HG02870 (cell line): ENCODE measurements at regions not wholly inside any gene's neighbourhood (a gene's known extent, or its start where the extent isn't known, plus 50 kb on each side); places are given as distances from the start of the nearest gene placed in this dataset.
A peak's percentile ranks its signal among the peaks of the same experiment; 100 is the strongest.

Experiments
- ATAC-seq: cut with Tn5 transposase; IDR thresholded peaks from one replicate; pipeline ENCODE4 v1.9.1; 2021; ENCODE audit warnings: mild to moderate bottlenecking, moderate library complexity; ENCODE audit not compliant: unreplicated experiment

- ATAC-seq: no peak
These were observed 67.6 kb downstream of the COX18 start for GRCh38 chr4:73001885-73002284.

GRCh38 chr4:72997409-72997808 is 72.1 kb downstream of the COX18 start:
- no peak for ATAC-seq

DNA sequence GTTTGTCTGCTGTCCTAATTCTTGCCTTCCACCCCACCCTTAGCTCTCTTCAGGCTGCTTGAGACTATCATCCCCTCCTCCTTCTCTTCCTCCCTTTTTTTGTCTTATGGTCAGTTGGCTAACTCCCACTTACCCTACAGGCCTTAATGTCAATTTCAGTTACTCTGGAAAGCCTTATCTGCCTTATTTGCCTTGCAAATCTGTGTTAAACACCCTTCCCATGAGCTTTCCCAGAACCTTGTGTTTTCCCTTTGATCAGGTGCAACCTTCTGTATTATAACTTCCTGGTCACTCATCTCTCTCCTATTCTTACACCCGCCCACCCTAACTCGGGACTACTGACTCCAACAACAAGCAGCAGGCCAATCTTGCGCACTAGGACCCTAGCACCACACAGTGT is 74.8 kb downstream of the COX18 start:
- ATAC-seq: no peak

GRCh38 chr4:72993876-72994275 is 75.6 kb downstream of the COX18 start:
- ATAC-seq: no peak

DNA sequence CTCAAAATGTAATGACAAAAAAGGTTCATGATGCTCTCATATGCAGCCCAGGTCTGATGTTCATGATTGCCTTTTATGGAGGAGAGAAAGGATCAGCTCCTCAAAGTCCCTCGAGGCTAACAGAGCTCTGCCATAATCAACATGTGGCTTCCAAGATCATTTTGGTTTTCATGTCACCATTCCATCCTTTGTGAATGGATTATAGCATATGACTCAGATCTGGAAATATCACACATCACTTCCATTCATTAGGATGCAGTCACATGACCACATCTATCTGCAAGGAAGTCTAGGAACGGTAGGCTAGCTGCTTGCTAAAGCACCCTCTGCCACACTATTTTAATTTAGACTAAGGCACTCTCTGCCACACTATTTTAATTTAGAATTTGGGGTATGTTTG is 77.6 kb downstream of the COX18 start:
- ATAC-seq: no peak

- no peak for ATAC-seq
These were observed 81.5 kb downstream of the COX18 start for GRCh38 chr4:72987741-72988729.

- ATAC-seq: peak; percentile 73
These were observed 85.2 kb downstream of the COX18 start for GRCh38 chr4:72984351-72984750.

GRCh38 chr4:72983709-72984108 is 85.8 kb downstream of the COX18 start:
- ATAC-seq: no peak

- no peak for ATAC-seq
These were observed 91.5 kb downstream of the COX18 start for GRCh38 chr4:72977936-72978485.

GRCh38 chr4:72975488-72975784 is 94.1 kb downstream of the COX18 start:
- no peak for ATAC-seq

DNA sequence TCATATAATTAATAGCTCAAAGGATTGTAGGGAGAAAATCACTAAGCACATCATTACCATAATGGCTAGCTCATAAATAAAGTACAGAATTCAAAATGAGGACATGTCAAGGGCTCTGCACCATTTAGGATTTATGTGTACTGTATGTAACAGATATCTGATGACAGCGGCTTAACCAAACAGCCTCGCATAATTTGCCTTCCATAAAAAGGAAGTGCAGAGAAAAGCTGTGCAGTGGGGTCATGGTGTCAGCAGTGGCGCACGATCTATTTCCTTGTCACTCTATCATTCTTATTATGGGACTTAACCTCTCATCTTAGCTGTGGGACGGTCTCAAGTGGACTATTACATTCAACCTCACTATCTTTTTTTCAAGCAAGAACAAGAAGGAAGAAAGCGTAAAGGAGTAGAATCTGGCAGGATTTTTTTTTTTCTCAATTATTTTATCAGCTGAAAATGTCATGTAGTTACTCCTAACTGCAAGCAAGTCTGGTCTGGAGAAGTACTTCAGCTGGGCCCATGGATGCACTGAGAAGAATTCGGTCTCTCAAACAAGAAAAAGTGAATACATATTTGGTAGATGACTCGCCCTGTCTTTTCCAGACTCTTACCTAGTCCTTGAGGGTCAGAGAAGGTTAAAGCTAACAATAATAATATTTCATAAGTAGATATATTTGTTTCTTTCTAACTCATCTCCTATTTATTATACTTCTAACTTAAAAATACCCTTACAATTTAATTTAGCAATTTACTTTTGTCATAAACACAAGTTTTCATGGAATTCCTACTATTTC is 94.6 kb downstream of the COX18 start:
- ATAC-seq: no peak

- ATAC-seq: no peak
These were observed 97.9 kb downstream of the COX18 start for GRCh38 chr4:72971572-72971971.

- ATAC-seq: no peak
These were observed 98.8 kb downstream of the COX18 start for GRCh38 chr4:72970756-72971155.

- ATAC-seq: no peak
These were observed 99.5 kb downstream of the COX18 start for GRCh38 chr4:72969976-72970375.

GRCh38 chr4:72966652-72967051 is 102.9 kb downstream of the COX18 start:
- peak; percentile 67 for ATAC-seq

DNA sequence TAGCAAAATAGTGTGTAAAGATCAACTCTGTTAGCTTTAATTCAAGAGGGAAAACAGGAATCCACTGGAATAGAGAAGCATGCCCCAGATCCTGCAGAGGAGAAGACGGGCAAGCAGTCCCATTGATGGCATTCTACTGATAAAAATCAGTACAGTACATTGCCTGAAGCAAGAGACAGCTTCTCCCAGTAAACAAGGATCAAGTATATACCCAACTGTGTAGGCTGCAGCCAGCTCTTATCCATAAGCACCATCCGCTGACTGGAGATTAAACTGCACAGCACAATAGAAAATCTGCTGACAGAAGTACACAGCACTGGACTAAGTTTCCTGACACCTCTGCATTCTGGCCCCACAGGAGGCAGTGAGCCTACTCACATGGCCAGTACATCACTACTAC is 110.1 kb downstream of the COX18 start:
- ATAC-seq: no peak

- no peak for ATAC-seq
These were observed 114.7 kb downstream of the COX18 start for GRCh38 chr4:72954811-72955210.

DNA sequence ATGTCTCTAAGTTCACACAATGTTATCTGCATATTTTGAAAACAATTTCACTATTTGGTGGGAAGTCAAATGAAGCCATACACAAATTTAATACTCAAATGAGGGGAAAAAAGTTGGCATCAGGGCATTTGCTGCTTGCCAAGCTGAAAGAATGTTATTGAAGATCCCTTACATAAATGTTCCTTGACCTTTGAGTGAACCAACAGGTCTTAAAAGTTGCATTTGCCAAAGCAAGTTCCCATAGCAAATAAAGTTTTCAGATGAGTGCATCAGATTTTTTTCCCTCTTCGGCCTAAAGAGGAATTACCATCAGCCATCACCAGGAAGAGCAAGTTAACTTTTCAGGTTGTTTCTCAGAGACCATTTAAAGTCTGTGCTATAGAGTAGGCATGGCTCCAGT is 115.9 kb downstream of the COX18 start:
- no peak for ATAC-seq

DNA sequence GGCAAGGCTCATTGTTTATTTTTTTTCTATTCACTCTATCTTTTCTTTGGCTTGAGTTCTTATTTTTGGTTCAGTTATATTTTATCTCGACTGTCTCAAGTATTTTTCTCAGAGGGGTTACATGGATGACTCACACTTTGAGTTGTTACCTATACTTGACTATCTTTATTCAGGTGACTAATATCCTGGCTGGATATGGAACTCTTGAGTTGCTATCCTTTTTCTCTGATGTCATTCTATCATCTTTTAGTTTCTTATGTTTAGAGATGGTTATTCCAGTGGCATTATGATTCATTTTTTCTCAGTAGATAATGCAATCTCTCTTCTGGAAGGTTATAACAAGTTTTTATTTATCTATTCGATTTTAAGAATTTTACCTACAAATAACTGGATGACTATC is 117.9 kb downstream of the COX18 start:
- no peak for ATAC-seq

DNA sequence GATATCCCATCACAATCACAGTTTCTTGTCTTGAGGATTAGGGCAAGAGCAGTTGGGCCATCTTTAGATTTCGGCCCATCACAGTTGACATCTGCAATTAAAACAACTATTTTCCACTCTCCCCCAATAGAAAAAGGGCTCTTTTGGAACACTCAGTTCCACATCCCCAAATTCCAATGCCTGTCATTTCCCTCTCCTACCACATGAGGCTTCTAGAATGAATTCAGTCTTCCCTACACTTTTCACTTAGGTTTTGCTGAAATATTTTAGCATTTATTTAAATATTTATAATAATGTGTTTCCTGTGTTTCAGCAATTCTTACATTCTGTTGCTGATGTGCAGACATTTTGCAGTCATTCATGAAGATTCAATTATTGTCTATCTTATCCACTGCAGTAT is 118.4 kb downstream of the COX18 start:
- no peak for ATAC-seq

DNA sequence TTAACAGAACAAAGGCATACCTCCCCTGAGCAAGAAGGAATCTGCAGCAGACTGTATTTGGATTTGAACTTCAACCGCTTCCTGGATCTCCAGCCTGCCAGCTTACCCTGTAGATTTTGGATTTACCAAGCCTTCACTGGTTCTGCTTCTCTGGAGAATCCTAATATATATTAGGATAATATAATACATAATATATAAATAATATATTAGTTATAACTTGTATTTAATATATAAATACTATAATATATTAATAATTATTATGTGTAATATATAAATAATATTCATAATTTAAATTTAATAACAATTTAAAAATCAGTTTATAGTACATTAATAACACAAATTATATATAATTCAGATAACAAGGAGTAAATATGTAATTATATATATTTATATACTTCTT is 121.4 kb downstream of the COX18 start:
- no peak for ATAC-seq
